ENCODE measurements at regions not wholly inside any gene's neighbourhood (a gene's known extent, or its start where the extent isn't known, plus 50 kb on each side); places are given as distances from the start of the nearest gene placed in this dataset.

GRCh38 chr2:175402571-175402970 lies 221.1 kb upstream of the ATP5MC3 start:
- Histone ChIP-seq H3K27ac (no peak overlapping the region), H3K27me3 (peaks cover 0 to 23% (median 0%) of the 10 kb centered on the region in 9 donors), H3K4me3 (no peak overlapping the region), H3K4me1 (no peaks in the 10 kb centered on the region), H3K36me3 (no peaks in the 10 kb centered on the region), H3K9me3 (no peaks in the 10 kb centered on the region)
- intact Hi-C loops (cut with DNase I): no loop called here
- no peak for ATAC-seq
- TF ChIP-seq, protein P1, sequence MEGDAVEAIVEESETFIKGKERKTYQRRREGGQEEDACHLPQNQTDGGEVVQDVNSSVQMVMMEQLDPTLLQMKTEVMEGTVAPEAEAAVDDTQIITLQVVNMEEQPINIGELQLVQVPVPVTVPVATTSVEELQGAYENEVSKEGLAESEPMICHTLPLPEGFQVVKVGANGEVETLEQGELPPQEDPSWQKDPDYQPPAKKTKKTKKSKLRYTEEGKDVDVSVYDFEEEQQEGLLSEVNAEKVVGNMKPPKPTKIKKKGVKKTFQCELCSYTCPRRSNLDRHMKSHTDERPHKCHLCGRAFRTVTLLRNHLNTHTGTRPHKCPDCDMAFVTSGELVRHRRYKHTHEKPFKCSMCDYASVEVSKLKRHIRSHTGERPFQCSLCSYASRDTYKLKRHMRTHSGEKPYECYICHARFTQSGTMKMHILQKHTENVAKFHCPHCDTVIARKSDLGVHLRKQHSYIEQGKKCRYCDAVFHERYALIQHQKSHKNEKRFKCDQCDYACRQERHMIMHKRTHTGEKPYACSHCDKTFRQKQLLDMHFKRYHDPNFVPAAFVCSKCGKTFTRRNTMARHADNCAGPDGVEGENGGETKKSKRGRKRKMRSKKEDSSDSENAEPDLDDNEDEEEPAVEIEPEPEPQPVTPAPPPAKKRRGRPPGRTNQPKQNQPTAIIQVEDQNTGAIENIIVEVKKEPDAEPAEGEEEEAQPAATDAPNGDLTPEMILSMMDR (IDR thresholded peaks at IDR 0.05): no peak
- no peak for TF ChIP-seq POLR2A (IDR thresholded peaks at IDR 0.05)
- DNase-seq: no peak
- WGBS, 4 donors: 58 to 72% (median 70%) methylated on average over 2 of the region's 2 CpGs

DNA sequence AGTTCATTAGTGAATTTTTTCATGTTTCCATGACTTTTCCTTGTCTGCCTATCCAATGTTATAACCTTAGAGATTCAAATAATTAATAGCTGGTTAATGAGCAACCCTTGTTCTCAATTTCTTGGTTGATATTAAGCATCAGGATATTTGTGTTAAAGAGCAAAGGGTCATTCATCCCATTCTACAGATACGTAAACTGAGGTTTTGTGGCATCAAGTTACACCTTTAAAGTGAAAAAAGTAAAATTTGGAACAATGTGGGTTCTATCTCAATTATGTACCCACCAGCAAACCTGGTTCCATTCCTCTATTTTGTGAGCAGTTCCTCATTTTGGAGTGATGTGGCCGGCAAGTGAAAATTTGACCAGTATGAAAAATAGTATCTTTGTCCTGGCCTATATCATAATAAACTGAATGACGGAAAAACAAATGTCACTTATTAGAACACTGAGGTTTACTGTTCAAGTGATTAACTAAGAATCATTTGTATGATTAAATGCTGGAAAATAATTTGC lies 220.5 kb upstream of the ATP5MC3 start:
- TF ChIP-seq, protein P1 (IDR thresholded peaks at IDR 0.05): no peak
- TF ChIP-seq POLR2A (IDR thresholded peaks at IDR 0.05): no peak
- Histone ChIP-seq H3K36me3 (no peaks in the 10 kb centered on the region), H3K9me3 (no peaks in the 10 kb centered on the region), H3K4me1 (no peaks in the 10 kb centered on the region), H3K27me3 (peaks cover 0 to 23% (median 0%) of the 10 kb centered on the region in 9 donors), H3K4me3 (no peak overlapping the region), H3K27ac (no peak overlapping the region)
- ATAC-seq (no peak), DNase-seq (no peak)
- 76 to 91% (median 86%) methylated on average over 3 of the region's 3 CpGs for WGBS, 4 donors
- intact Hi-C loops (cut with DNase I): no loop called here

GRCh38 chr2:175400975-175401374 lies 219.5 kb upstream of the ATP5MC3 start:
- Histone ChIP-seq H3K27ac (no peak overlapping the region), H3K4me3 (no peak overlapping the region), H3K27me3 (peaks cover 0 to 28% (median 0%) of the 10 kb centered on the region in 9 donors), H3K9me3 (no peaks in the 10 kb centered on the region), H3K4me1 (no peaks in the 10 kb centered on the region), H3K36me3 (no peaks in the 10 kb centered on the region)
- TF ChIP-seq, protein P1 (IDR thresholded peaks at IDR 0.05): no peak
- TF ChIP-seq POLR2A (IDR thresholded peaks at IDR 0.05): no peak
- intact Hi-C loops (cut with DNase I): no loop called here
- no peak for DNase-seq
- WGBS, 4 donors: 68 to 74% (median 70%) methylated on average over 6 of the region's 6 CpGs
- no peak for ATAC-seq

GRCh38 chr2:175399326-175399725 lies 217.8 kb upstream of the ATP5MC3 start:
- Histone ChIP-seq H3K27ac (no peak overlapping the region), H3K9me3 (no peaks in the 10 kb centered on the region), H3K4me1 (no peaks in the 10 kb centered on the region), H3K27me3 (peaks cover 0 to 28% (median 0%) of the 10 kb centered on the region in 9 donors), H3K36me3 (no peaks in the 10 kb centered on the region), H3K4me3 (no peak overlapping the region)
- TF ChIP-seq, protein P1 (IDR thresholded peaks at IDR 0.05): no peak
- TF ChIP-seq POLR2A (IDR thresholded peaks at IDR 0.05): no peak
- DNase-seq (no peak), ATAC-seq (no peak)
- intact Hi-C loops (cut with DNase I): no loop called here
- WGBS, 4 donors: 71 to 78% (median 75%) methylated on average over 4 of the region's 4 CpGs
